ENCODE measurements at regions not wholly inside any gene's neighbourhood (a gene's known extent, or its start where the extent isn't known, plus 50 kb on each side); places are given as distances from the start of the nearest gene placed in this dataset.

DNA sequence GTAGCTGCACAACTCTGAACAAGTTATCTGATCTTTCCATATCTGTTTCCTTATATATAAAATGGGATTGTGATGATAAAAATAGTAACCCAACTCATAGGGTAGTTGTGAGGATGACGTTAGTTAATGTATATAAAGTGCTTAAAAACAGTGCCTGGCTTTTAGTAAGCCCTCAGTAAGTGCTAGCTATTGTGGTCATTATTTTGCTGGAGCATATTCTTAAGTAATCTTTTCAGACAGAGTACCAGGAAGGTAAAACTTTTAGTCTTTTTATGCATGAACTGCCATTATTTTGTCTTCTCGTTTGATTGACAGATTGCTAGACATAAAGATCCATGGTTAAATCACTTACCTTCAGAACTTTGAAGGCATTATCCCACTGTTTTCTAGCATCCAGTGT is 62.5 kb upstream of the SIM2 start:
- no peak for DNase-seq

DNA sequence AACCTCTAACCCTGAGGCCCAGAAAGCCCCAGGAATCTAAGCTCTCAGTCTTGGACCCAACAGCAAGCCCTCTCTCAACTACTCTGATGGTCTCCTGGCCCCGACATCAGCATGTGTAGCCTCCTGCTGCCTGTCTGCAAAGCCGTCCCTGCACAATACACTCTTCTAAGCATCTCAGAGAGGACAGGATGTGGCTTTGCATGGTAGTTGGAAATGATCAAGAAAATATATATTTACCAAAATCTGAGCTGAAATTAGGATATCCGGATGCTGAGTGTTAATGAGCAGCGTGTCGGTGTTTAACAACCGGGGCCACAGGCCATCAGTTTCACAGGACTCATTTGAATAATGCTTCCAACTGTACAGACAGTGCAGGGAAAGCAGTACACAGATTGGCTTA is 59.1 kb upstream of the SIM2 start:
- DNase-seq: no peak

DNA sequence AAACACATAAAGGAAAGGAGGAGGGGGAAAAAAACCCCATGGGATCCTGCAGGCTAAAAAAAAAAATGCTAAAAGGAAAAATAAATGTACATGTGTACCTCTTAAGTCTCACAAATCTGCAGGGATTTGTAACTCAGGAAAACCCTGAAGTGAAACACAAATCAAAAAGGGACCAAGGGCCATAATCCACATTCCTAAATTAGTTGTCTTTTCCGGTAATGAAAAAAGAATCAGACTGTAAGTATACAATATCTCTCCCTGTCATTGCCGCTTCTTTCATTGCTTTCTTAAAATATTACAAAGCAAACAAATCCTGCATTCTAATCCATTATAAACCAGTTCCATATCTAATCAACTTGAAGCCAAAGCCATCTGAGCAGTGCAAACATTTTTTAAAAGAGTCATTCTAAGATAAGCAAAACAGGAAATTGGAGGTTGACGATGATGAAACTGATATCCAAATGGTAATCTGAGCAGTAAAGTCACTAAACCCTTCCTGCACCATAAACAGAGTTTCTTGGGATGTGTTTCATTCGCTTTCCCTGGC is 58.7 kb upstream of the SIM2 start:
- no peak for DNase-seq

DNA sequence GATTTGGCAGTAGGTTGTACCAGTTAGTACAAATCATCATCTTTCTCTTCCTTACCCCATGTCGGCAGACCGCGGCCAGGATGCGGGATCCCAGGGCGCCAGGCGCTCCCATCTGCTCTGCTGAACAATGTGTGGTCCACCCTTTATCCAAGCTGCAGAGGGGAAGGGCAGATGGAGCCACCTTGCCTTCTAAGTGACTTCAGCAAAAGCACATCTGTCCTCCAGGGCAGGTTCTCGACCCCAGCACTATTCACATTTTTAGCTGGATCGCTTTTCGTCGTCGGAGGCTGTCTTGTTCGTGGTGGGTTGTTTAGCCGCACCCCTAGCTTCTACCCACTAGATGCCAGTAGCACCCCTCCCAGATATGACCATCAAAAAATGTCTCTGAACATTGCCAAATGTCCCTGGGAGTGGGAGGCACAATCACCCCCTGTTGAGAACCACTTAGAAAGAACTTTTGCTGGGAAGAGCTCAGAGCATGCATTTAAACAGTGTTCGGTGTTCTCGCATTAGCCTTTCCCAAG is 58.1 kb upstream of the SIM2 start:
- DNase-seq: no peak

DNA sequence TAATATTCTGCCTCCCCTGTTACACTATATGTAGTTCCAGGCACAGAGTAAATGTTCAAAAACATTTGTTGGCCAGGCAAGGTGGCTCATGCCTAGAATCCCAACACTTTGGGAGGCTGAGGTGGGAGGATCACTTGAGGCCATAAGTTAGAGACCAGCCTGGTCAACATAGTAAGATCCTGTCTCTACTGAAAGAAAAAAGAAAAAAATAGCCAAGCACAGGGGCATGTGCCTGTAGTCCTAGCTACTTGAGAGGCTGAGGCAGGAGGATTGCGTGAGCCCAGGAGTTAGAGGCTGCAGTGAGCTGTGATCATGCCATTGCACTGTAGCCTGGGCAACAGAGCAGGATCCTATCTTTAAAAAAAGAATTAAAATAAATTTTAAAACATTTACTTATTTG is 57.6 kb upstream of the SIM2 start:
- DNase-seq: no peak

DNA sequence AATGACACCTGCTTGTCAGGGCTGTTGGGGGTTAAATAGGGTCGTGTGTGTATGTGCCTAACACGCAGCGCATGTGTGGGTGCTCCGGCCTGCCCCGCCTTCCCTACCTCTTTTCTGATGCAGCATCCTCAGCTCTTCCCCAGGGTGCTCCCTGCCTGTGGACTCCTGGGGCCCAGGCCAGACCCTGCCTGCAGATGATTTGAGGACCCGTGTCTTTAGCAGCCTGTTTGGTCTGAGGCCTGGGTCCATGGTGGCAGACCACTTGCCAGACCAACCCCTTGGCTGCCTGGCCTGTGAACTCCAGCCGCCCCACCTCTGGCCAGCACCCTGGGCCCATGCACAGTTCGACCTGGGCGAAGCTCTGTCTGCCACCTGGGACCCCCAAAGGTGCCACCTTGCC is 57.0 kb upstream of the SIM2 start:
- no peak for DNase-seq

DNA sequence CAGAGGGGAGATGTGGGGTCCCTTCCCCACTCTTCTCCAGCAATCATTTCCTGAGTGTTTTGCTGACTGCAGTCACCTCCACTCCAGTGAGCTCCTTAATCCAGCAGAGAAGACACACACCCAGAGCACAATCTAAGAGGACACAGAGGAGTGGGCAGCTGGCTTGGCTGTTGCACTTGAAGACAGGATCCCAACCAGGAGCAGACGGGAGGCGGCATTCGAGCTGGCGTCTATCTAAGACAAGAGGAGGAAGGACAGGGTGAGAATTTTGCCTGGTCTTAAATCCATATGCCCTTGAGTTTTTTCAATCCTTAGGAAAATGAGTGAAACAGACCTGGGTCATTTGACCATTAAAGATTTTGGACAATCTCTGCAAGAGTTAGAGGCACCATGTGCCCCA is 56.1 kb upstream of the SIM2 start:
- no peak for DNase-seq

DNA sequence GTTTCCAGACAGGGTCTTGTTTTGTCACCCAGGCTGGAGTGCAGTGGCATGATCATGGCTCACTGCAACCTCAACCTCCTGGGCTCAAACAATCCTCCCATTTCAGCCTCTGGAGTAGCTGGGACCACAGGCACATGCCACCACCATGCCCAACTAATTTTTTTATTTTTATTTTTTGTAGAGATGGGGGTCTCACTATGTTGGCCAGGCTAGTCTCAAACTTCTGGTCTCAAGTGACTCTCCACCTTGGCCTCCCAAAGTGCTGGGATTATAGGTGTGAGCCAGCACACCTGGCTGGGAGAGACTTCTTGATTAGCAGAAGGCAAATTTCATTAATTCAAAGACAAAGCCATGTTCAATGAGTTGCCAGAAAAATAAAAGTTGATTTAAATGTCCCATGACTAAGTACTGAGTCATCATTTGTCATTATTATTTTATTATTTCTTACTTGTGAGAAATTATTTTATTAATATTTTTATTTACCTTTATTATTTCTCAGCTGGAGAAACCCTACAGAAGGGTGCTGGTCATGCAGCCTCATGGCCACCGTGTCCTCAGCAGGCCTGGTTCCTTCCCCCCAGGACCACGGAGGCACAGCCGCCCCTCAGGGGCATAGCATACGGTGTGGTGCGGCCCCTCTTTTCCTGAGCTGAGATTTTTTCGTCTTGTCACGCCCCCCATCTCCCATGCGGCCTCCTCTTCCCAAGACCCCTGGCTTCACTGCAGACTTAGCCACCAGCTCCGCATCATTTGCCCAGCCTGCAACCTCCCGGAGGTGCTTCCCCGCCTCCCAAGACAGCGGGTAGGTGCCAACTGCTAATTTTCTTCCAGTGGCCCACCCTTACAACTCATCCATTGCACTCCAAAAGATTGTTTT is 55.3 kb upstream of the SIM2 start:
- no peak for DNase-seq

DNA sequence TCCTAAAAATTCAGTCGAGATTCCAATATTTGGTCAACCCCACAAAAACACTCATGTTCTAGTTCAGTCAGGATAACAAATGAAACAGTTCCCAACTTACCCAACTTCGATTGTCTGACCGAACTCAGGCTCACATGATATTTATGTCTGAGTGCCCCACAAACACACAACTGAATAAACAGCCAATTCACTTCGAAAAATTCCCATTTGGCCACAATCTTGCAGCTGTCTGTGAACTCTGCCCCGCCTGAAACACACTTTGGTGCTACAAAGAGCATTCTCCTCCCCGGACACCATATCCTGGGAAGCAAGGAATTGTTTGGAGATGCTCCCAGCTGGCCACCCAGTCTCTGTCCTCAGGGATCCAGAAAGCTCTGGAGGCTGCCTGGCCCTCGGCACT is 52.9 kb upstream of the SIM2 start:
- DNase-seq: no peak

DNA sequence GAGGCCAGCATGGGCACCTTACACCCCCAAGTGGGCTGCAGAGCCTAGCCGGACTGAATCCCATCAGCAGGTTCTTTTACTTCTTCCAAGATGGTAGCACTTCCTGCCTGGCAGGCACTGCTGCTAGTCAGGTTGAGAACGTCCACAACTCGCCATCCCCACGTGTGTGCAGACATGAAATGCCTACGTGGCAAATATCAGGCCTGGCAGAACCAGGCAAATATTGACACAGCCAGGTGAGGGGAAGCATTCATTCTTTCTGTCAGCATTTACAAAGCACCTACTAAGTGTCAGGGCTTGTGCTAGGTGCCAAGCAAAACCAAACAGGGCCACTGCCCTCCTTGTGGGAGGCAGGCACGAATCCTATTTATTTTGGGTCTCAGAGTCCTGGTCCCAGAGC is 52.3 kb upstream of the SIM2 start:
- no peak for DNase-seq

DNA sequence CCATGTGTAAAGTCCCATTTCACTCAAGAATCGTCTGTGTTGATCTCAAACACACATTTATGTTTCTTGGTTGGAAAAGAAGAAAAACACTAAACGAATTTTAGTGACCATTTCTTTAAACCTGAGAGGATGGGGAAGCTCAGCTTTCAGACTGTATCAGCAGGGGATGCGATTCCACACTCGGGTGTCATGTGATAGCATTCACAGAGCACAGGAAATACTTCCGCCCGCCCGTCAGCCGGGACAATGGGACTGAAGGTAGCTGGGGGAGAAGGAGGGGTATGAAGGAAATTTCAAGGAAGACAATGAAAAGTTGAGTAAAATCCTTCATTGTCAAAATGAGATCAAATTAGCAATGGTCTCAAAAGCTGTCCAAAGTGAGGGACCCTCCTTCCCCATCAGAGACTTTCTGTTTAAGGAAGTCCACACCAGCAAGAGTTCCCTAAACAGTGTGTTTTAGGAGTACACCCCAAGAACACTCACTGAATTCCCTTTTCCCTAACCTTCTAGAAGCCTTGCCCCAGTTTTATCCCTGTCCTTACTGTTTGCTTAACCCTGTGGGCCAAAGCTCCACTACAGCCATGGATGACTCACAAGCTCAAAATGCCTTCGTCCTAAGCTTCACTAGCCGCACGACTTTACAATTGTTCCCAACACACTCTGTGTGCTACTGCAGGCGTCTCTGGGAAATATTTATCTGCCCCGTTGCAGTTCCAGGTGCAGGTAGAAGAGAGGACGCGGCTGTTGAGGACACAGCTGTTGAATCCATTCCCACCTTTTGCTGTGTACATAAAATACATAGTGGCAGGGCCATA is 51.4 kb upstream of the SIM2 start:
- no peak for DNase-seq

Measured in NCI-H1092 (cell line).